ENCODE measurements at regions not wholly inside any gene's neighbourhood (a gene's known extent, or its start where the extent isn't known, plus 50 kb on each side); places are given as distances from the start of the nearest gene placed in this dataset.

- TF ChIP-seq ZMIZ1 (IDR thresholded peaks at IDR 0.05; ENCODE audit: low read depth in 2 of 2, low read length in 2 of 2) (no peak), RCOR1 (IDR thresholded peaks at IDR 0.05; ENCODE audit: borderline replicate concordance in 1 of 2, low read depth in 2 of 2, low read length in 2 of 2) (no peak), YBX1 (IDR thresholded peaks at IDR 0.05) (no peak), ESRRA (IDR thresholded peaks at IDR 0.05; ENCODE audit: borderline replicate concordance, low read depth) (no peak)
These were observed 292.8 kb upstream of the SFSWAP start (continued) for GRCh38 chr12:131418121-131418520.

GRCh38 chr12:131418884-131419283 is 292.0 kb upstream of the SFSWAP start:
- intact Hi-C loops (cut with micrococcal nuclease) (no loop called here), in situ Hi-C loops (cut with MboI) (no loop called here)
- Histone ChIP-seq H4K20me1 (replicated peaks; ENCODE audit: control insufficient read depth, insufficient read depth, low read length) (no peaks in the 10 kb centered on the region), H3K9me1 (ENCODE audit: control insufficient read depth, insufficient read depth, low read length) (no peaks in the 10 kb centered on the region), H3K4me3 (no peak overlapping the region), H3K27me3 (ENCODE audit: control insufficient read depth in 2 of 2, insufficient read depth in 2 of 2, low read length in 2 of 2) (peaks cover 5 to 34% of the 10 kb centered on the region in 2 experiments; a peak in 3 of 5 replicates), H3K4me2 (ENCODE audit: insufficient read depth, low read length) (no peak overlapping the region), H3K36me3 (ENCODE audit: control insufficient read depth, insufficient read depth, low read length) (no peaks in the 10 kb centered on the region), H3K79me2 (ENCODE audit: control insufficient read depth, insufficient read depth, low read length) (no peaks in the 10 kb centered on the region), H3K27ac (ENCODE audit: extremely low read depth, low read depth, low read length) (no peak overlapping the region), H3K9me3 (replicated peaks; ENCODE audit: control insufficient read depth, insufficient read depth, low read depth, low read length) (peaks cover 3% of the 10 kb centered on the region; the same call in 1 of the 2 replicates), H3K4me1 (replicated peaks in 1 of 2; ENCODE audit: control insufficient read depth in 2 of 2, insufficient read depth in 2 of 2, low read length in 2 of 2) (no peaks in the 10 kb centered on the region; a peak in 2 of 5 replicates), H2AFZ (ENCODE audit: low read depth, low read length) (no peak overlapping the region), H3K9ac (ENCODE audit: insufficient read depth in 1 of 2, low read depth in 2 of 2, low read length in 2 of 2) (no peak overlapping the region)
- no peak for FAIRE-seq
- ChIA-PET CTCF (ENCODE audit: low intra/inter-chr PET ratio) (no interaction called here), POLR2A (interaction anchor here (0.5 kb wide), 1 partner anchor 415 kb away, joined by 4 read pairs; no protein-coding TSS in a partner anchor)
- no peak for DNase-seq (ENCODE audit: extremely low read depth in 1 of 4, low spot score in 3 of 4)
- no peak for TF ChIP-seq ZBTB9 (CRISPR knock-in tag; IDR thresholded peaks at IDR 0.05)
- no peak for TF ChIP-seq RREB1 (CRISPR knock-in tag; IDR thresholded peaks at IDR 0.05)
- no peak for TF ChIP-seq SAFB (IDR thresholded peaks at IDR 0.05; ENCODE audit: borderline replicate concordance, low read depth, low read length)
- TF ChIP-seq LARP7 (IDR thresholded peaks at IDR 0.05): no peak
- no peak for TF ChIP-seq HDGF (IDR thresholded peaks at IDR 0.05)
- no peak for TF ChIP-seq ZNF431 (CRISPR knock-in tag; IDR thresholded peaks at IDR 0.05)
- TF ChIP-seq GABPB2 (CRISPR knock-in tag; conservative IDR thresholded peaks at IDR 0.05): no peak
- ATAC-seq: no peak
- BruUV-seq (replicated peaks): no TSS peak
- WGBS (ENCODE audit: insufficient coverage, low coverage, missing lambda C conversion rate): 4% methylated on average over 2 of the region's 2 CpGs
